Skin epidermis (tissue), 12 donors: ENCODE measurements at regions not wholly inside any gene's neighbourhood (a gene's known extent, or its start where the extent isn't known, plus 50 kb on each side); places are given as distances from the start of the nearest gene placed in this dataset.
"Not testable (repeated sequence)": the region's sequence is repeated elsewhere in the genome, so short reads cannot be mapped to it uniquely, and the experiment has no call there.

Experiments used
- H3K27ac ChIP-seq, 21 experiments: fragments of 200-600 bp; sonication (generic) in 11 of 21; one replicate each; pipeline ENCODE4 v1.5.0; 2020; ENCODE audit warnings: mild to moderate bottlenecking in 3 of 21, inconsistent platforms in 2 of 21, moderate library complexity in 2 of 21
- H3K4me3 ChIP-seq, 7 experiments: fragments of 200-600 bp; sonication (generic) in 2 of 7; one replicate each; pipeline ENCODE4 v1.5.0; 2020; ENCODE audit warnings: inconsistent platforms in 2 of 7, mild to moderate bottlenecking in 2 of 7, moderate library complexity in 1 of 7

GRCh38 chr1:55430206-55430605 lies 215.0 kb upstream of the USP24 start:
- not testable (repeated sequence) for H3K4me3 ChIP-seq
- peak overlapping the region in 9 of 21 experiments; percentile 5 to 69 (median 56) for H3K27ac ChIP-seq

- peak overlapping the region in 10 of 21 experiments; percentile 16 to 83 (median 44) for H3K27ac ChIP-seq
- no peak overlapping the region for H3K4me3 ChIP-seq
Observed at GRCh38 chr1:55428944-55429931, 214.1 kb upstream of the USP24 start.

DNA sequence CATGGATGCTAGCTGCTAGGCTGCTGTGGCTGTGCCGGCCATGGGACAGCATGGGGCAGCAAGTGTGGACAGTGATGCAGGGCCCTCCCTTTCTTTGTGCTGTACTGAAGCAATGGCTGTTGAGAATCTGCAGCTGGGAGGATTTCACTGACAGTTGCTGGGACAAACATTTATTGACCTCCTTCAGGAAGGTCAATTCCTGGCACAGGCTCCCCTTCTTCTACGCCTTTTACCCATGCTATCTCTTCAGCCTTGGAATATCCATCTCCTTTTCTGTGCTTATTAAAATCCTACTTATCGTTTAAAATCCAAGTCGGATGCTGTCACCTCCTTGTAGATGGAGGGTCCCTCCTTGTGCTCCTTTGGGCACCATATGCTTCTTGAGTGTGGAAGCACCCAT lies 213.1 kb upstream of the USP24 start:
- H3K27ac ChIP-seq: peak overlapping the region in 7 of 21 experiments; percentile 26 to 83 (median 49)

DNA sequence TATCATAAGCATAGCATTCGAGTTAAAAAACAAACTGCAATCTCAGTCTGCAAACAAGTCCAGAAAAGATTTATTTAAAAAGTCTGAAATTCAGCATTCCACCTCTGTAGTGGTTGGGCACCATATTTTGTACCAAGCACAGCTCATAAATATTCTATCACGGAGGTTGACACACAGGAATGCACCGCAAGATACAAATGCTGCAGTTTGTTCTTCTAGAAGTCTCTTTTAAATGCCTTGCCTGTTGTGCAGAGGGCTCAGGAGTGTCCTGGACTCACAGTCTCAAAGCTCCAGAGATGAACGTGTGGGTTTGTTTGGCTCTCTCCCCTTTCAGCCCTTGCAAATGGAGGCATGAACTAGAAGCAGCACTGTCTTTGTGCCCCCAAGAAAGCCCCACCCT lies 212.4 kb upstream of the USP24 start:
- Histone ChIP-seq H3K4me3 (no peak overlapping the region), H3K27ac (peak overlapping the region in 4 of 21 experiments; percentile 26 to 83 (median 58))

More for the DNA sequence above, 213.1 kb upstream of the USP24 start:
- H3K4me3 ChIP-seq: no peak overlapping the region

DNA sequence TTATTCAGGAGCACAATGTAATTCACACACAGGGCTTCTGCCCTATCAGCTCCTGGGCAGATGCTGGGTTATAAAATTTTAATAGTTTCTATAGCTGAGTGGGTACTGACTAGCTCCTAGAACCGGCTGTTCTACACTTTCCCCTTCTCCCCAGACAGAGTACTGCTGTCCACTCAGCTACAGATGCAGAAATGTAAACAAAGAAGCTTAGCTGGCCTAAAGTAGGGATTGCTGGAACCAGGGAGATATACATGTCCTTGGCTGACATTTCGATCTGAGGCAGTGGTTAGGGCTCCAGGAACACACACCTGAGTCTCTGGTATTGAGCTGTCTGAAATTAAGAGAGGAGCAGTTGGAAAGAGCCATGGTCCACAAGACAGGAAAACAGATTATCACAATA lies 211.5 kb upstream of the USP24 start:
- no peak overlapping the region for H3K4me3 ChIP-seq

DNA sequence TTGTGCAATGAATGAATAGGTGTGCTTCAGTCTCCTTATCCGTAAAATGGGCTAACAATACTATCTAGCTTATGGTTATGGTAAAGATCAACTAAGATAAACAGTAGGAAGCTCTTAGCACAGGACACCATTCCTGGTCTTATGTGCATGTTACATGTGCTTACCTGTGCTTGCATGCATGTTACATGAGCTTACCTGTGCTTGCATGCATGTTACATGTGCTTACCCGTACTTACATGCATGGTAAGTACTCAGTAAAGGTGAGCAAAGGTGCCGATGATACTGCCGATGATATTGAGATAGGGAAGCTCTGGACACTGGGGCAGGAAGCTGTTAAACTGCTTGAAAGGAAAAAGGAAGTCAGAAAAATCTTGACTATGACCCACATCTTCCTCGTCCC lies 211.0 kb upstream of the USP24 start:
- Histone ChIP-seq H3K4me3 (no peak overlapping the region), H3K27ac (no peak overlapping the region)

More for the DNA sequence above, 211.5 kb upstream of the USP24 start:
- no peak overlapping the region for H3K27ac ChIP-seq

DNA sequence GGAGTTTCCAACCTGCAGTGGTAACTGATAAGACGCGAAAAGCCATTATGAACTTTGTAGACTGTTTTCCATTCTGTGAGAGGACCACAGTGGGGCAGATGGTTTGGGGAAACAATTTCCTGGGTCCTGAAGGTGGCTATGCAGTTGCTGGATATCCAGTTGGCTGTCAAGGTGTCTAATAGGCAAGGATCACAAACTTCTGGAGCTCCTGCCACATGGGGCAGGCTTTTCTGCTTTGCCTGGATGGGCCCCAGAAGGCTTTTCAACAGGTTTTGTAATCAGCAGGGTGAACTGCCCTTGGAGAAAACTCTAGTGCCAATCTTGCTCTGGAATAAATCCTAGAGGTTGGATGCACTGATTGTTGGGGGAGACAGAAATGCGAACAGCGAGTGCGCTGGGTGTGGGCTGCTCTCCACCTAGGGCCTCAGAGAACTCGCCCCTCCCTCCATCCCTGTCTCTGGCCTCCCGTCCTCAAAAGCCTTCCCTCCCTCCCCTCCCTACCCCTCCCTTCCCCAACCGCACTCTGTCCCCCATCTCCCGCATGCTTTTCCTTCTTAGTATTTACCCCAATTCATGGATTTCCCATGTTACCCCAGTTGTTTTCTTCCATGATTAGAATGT lies 210.3 kb upstream of the USP24 start:
- no peak overlapping the region for H3K27ac ChIP-seq
- no peak overlapping the region for H3K4me3 ChIP-seq

GRCh38 chr1:55423376-55423775 lies 208.2 kb upstream of the USP24 start:
- Histone ChIP-seq H3K27ac (peak overlapping the region in 10 of 21 experiments; percentile 17 to 51 (median 34)), H3K4me3 (no peak overlapping the region)

GRCh38 chr1:55420929-55421716 lies 206.0 kb upstream of the USP24 start:
- H3K4me3 ChIP-seq: no peak overlapping the region

DNA sequence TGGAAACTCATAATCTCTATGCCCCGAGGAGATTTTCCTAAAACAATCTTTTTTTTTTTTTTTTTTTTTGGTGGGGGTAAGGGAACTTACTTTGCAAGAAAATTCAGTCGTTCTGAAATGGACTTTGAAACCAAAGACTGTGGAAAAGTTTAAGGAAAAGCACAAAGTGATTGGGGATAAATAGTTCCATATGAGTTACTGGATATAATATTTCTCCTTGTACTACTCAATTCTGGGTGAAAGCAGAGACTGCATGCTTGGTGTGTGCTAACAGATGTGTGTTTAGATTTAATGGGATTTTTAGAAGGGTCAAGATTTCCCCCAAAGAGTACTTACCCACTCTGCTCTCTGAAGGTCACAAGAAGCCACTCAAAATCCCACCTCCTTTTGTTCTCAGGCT lies 204.9 kb upstream of the USP24 start:
- Histone ChIP-seq H3K27ac (peak overlapping the region in 6 of 21 experiments; percentile 8 to 67 (median 56)), H3K4me3 (no peak overlapping the region)

More at GRCh38 chr1:55420929-55421716, 206.0 kb upstream of the USP24 start:
- peak overlapping the region in 8 of 21 experiments; percentile 0 to 67 (median 47) for H3K27ac ChIP-seq

DNA sequence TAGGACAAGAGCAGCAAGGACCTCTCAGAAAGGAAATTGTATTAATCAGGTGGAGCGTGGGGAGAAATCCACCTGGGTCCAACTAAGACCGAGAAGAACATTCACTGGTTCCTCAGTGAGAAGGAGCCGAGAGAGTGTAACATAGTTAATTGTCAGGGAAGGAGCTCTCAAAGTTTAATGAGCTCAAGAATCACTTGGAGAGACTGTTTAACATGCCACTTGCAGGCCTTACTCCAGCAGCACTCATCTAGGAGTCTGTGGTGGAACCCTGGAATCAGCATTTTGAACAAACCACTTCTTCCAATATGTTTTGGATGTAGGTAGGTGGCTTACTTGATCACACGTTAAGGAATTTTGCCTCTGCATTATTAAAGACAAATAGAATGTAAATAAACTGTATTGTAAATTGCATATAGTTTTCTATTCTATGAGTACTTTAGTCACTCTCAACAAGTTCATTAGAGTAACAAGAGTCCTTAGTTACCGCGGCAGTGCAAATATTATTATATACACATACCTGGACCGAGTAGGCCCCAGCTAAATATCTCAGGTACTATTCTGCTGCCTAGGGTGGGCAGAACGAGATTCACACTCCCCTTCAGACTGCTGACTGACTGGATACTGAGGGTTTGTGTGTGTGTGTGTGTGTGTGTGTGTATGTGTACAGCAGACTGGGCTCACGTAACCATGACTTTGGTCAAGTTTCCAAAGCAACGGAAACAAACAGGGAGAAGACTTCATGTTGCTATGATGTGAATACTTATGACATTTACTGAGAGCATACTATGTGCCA lies 203.2 kb upstream of the USP24 start:
- no peak overlapping the region for H3K27ac ChIP-seq

GRCh38 chr1:55416164-55416842 lies 201.1 kb upstream of the USP24 start:
- Histone ChIP-seq H3K27ac (no peak overlapping the region), H3K4me3 (no peak overlapping the region)

More for the DNA sequence above, 203.2 kb upstream of the USP24 start:
- H3K4me3 ChIP-seq: no peak overlapping the region

GRCh38 chr1:55413286-55413685 lies 198.1 kb upstream of the USP24 start:
- H3K4me3 ChIP-seq: no peak overlapping the region
- H3K27ac ChIP-seq: no peak overlapping the region

DNA sequence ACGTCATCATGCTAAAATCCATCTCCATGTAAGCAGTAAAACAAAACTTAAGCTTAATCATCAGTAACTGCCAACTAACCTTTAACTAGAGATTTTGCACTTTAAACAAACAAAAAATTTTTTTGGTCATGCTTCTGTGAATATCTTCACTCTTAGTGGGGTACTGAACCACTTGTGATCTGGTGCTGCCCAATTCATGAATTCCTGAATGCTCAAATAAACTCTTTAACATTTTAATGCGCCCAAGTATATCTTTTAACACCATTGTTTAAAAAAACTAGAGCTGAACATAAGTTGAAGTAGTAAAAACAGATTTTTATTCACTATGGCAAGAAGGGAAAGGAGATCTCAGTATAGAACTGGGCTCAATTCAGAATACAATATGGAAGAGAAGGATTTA lies 196.9 kb upstream of the USP24 start:
- H3K4me3 ChIP-seq: no peak overlapping the region
- H3K27ac ChIP-seq: no peak overlapping the region

GRCh38 chr1:55402671-55403464 lies 187.7 kb upstream of the USP24 start:
- H3K27ac ChIP-seq: peak overlapping the region in 8 of 21 experiments; percentile 8 to 66 (median 26)
- H3K4me3 ChIP-seq: no peak overlapping the region

GRCh38 chr1:55402142-55402541 lies 187.0 kb upstream of the USP24 start:
- Histone ChIP-seq H3K27ac (peak overlapping the region in 9 of 21 experiments; percentile 6 to 66 (median 26)), H3K4me3 (no peak overlapping the region)

DNA sequence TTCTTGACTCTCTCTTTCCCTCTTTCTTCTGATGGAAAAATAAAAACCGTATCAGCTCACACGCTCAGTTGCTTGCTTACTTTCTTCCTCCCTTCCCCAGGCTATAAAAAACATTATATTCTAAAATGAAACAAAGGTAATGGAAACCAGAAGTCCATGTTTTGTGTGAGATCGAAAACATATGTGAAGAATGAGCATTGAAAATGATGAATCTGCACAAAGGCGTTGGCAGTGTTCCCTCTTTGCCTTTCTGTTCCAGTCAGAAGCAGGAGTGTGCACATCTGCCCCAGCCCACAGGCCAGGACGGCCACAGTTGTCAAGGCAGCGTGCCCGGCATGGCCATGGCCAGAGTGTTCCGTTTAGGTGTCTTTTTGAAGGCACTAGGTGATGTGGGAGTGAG lies 185.3 kb upstream of the USP24 start:
- Histone ChIP-seq H3K27ac (peak overlapping the region in 7 of 21 experiments; percentile 6 to 83 (median 43)), H3K4me3 (no peak overlapping the region)

DNA sequence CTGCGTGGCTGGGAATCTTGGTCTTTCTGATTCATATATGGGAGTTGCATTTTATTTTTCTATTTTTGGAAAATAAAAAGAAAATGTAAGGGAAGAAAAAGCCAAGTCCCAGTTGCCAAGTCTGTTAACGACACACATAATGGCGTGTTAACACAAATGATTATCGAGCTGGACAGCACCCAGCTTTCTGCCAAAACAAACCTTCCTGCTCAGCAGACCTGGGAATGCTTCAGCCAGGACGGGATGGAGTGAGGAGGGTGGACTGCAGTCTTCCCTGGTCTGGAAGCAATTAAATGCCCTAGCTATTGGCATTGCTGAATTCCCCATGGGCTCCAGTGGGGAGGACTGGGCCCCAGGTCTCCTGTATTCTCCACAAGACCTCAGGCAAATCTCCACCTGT lies 184.2 kb upstream of the USP24 start:
- peak overlapping the region in 8 of 21 experiments; percentile 3 to 83 (median 50) for H3K27ac ChIP-seq
- no peak overlapping the region for H3K4me3 ChIP-seq
